ENCODE measurements at regions not wholly inside any gene's neighbourhood (a gene's known extent, or its start where the extent isn't known, plus 50 kb on each side); places are given as distances from the start of the nearest gene placed in this dataset.

DNA sequence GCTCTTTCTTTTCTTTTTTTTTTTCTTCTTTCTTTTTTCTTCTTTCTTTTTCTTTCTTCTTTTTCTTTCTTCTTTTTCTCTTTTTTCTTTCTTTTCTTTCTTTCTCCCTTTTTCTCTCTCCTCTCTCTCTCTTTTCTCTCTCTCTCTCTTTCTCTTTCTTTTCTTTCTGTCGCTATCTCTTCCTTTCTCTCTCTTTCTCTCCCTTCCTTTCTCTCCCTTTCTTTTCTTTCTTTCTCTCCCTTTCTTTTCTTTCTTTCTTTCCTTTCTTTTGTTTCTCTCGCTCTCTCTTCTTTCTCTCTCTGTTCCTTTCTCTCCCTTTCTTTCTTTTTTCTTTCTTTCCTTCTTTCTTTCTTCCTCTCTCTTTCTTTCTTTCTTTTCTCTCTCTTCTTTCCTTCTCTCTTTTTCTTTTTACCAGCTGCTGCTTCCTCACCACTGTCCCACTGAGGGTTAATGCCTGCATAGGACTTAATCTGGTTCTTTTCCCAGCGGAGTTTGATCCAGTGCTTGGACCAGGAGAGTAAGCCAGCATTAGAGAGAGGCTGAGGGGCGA lies 145.4 kb upstream of the SIX2 start:
- TF ChIP-seq CTCF (conservative IDR thresholded peaks at IDR 0.05; ENCODE audit: low read depth, low read length) (no peak), EZH2 (IDR thresholded peaks at IDR 0.05; ENCODE audit: low read length, unreplicated experiment) (no peak)
